CD1c-positive myeloid dendritic cell (primary cell): ENCODE measurements at regions not wholly inside any gene's neighbourhood (a gene's known extent, or its start where the extent isn't known, plus 50 kb on each side); places are given as distances from the start of the nearest gene placed in this dataset.
"Not testable (repeated sequence)": the region's sequence is repeated elsewhere in the genome, so short reads cannot be mapped to it uniquely, and the experiment has no call there.

Experiments
- DNase-seq: peaks from one replicate; pipeline ENCODE4 v3.0.0-alpha.2; 2016; ENCODE audit errors: extremely low spot score

DNA sequence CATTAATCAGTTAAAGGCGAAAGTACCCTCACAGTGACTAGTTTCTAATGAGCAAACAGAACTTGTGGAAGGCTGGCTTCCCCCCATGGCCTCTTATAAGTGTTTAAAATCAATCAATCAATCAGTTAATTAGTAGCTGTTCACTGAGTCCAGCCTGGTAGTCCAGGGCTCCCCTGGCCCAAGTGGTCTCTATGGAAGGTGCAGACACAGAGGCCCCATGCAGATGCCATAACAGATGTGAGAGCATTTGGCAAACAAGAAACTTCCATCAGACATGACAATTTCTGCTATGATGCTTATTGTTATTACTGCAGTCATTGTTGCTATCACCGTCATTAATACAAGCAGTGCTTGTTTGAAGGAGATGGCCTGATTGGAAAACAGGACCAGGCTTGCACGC, 179.0 kb upstream of the TSHZ3 start:
- no peak for DNase-seq

DNA sequence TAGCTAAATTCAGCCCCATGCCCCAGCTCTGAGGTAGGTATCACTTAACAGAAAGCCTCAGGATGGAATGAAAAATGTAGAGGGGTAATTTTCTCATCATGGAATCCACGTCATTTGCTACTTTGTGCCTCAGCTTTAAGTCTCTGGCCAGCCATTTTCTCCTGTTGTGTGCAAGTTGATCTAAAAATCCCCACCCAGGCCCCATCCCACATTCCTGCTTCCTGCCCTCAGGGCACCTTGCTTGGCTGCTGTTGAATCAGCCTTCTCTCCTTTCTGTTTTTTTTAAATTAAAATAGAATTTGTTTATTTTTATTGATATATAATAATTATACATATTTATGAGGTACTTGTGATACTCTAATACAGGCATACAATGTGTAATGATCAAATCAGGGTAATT, 179.9 kb upstream of the TSHZ3 start:
- no peak for DNase-seq

DNA sequence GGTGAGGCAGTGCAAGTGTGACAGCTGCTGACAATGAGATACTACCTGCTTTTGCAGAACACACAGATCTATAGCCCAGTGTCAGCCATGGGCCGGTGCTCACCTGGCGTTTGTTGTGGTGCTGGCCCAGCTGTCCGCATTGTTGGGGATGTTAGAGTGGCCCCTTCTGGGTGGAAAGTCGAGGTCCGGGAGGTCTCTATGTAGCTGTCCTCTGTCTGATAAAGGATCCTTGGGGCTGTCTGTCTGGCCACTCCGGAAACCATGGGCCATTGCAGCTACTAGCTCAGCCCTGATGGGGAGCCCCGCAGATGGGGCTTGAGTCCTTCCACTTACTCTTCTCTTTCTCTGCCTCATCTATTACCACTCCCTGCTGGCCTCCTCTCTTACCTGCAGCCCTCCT, 181.5 kb upstream of the TSHZ3 start:
- DNase-seq = no peak

DNA sequence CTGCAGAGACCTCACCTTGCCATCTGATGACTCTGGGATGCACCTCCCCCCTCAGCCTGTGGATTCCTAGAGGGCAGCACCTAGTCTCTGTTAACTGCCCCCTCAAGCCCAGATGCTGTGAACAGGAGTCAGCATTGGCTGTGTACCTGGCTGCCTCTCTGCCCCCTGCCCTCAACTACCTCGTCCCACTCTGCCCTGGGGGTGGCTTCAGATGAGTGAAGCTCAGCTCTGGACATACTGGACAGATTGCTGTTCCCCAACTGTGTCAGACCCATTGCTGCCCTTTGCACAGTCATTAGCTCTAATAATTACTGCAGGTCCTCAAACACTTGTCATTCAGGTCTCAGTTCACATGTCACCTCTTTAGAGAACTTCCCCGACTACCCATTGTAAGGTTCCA, 182.1 kb upstream of the TSHZ3 start:
- DNase-seq = no peak

DNA sequence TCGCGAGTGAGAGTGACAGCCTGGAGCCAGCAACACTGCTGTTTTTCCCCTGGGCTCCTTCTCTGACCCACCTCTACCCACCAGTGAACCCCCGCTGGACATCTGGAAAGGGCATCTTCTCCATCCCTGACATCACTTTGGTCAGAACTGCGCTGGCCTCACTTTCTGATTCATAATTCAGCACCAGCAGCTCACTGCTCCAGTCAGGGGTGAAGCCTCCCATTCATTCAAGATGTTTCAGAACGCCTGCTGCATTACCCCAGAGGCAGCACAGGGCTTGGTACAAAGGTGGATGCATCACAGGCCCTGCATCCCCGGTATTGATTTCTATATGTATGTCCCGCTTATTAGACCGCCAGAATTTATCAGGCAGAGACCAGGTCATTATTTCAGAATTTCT, 182.8 kb upstream of the TSHZ3 start:
- DNase-seq = no peak

DNA sequence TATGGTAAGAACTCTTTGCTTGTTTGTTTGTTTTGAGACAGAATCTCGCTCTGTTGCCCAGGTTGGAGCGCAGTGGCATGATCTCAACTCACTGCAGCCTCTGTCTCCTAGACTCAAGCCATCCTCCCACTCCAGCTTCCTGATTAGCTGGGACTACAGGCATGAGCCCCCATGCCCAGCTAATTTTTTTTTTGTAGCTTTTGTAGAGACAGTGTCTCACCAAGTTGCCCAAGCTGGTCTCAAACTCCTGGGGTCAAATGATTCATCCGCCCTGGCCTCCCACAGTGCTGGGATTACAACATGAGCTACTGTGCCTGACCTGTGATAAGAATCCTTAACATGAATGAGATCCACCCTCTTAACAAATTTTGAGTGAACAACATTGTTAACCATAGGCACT, 183.9 kb upstream of the TSHZ3 start:
- no peak for DNase-seq

DNA sequence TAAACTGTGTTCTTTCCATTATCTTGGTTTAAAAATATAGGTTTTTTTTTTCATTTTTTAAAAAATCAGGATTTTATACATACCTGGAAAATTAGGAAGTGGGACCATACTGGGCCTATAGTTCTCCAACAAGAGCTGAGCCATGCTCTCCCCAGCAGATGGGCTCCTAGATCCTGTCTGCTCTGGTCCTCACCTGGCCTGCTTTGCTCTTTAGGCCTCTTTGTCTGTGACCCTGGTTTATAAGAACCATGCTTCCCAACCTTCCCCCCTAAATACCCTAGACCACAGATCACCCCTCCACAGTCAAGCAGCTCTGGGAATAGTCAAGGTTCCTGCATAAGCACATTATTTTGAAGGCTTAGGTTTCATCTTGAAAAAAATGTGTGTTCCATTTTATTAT, 185.0 kb upstream of the TSHZ3 start:
- DNase-seq = no peak

DNA sequence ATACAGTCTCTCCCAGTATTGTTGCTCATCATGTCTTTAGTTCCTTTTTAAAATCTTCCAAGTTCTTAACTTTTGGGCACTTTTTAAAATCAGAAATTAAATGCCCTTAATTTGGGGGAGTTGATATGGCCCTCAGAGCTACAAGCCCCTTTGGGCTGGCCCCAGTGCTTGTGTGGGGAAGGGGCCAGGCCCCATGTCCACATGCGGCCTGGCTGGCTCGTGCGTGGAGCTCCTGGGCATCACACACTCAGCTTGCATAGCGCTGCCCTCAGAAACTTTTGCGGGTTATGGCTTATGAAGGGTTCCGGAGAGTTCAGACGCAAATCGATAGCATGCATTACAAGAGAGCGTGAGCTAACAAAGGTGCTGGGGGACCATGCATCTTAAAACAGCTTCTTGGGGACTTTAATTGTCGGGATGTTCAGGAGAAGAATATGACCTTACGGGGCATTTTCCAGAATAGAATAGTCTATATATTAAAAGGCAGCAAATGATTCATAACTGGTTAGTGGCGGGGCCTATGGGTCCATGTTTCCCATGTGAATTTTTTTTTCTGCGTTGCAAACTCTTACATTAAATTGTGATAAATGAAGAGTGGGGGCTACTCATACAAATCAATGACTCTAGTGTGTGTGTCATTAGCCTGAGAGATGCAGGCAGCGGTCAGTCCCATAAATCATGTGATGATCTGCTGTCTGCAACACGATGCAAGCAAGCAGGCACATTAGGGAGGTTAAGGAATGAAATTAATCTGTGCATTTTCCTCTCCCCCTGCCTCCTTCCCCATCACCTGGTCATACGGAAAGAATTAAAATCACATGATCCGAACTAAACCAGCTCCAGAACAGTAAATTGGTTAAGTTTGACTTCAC, 185.8 kb upstream of the TSHZ3 start:
- DNase-seq = no peak

DNA sequence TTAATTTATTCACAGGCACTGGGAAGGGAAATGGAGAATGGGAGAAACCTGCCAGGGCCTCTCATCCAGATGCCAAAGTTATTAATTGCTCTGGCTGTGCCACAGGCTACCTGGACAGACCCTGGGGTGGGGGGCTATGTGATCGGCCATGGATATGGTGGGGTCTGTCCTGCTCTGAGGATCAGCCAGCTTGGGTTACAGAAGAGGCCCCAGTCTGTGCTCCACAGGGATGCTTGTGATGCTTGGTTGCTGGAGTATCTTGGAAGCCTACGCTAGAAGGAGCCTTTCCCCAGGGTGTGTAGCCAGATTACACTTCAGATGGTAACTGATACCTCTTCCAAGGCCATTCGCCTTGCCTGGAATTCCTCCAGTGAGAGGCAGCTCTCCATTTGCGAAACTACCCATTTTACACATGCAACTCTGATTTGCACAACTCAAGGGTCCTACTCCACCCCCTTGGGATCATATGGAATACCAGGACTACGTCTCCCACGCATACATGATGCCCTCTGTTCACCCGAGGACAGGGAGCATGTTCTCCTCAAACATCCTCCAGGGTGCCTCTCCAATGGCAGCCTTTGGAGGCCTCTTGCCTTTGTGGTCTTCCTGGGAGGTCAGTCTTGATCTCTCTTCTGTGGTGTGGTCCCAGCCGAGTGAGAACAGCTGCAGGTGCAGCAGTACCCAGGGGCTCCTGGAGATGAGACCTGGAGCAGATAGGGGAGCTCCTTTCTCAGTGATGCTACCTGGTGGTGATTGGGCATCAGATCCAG, 186.6 kb upstream of the TSHZ3 start:
- DNase-seq = no peak

DNA sequence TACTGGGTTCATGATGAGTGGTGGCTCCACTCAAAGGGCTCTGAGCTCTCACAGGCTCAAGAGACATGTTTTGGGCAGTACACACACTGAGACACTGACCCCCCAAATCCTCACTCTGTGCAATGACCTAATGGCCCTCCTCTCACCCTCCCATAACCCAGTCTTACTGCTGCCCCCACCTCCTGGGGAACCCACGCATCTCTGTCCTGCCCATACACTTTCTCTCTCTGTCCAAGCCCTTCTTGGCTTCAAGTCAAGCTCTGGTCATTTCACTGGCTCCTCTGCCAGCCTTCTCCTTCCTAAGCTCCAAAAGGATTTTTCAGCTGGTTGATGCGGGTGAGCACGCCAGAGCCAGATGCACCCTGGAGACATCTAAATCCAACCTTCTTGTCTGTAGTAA, 187.9 kb upstream of the TSHZ3 start:
- no peak for DNase-seq

DNA sequence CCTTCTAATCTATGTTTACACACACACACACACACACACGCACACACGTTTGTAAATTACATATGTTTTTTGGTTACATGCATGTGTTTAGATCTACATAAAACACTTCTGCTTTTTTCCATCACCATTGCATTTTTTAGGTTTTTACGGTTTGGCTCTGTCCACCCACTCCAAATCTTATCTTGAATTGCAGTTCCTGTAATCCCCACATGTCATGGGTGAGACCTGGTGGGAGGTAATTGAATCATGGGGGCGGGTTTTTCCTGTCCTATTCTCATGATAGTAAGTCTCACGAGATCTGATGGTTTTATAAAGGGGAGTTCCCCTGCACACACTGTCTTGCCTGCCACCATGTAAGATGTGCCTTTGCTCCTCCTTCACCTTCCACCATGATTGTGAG, 188.7 kb upstream of the TSHZ3 start:
- DNase-seq = not testable (repeated sequence)

DNA sequence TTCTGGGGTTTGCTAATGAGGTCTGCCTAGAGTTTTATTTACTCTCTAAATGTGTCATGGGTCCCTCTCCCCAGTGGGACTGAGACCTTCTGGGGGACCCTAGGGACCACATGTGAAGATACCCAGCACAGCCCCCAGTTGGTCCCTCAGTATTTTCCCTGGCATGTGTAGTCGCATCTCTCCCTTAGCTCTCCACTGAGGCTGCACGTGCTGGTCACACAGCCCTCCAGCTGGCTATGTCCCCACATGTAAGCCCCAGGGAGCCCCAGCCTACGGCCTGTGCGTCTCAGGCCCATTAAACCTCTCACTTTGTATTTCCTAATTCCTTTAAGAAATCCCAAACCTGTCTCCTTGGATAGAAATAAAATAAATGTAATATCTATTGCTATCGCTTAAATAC, 189.6 kb upstream of the TSHZ3 start:
- no peak for DNase-seq

DNA sequence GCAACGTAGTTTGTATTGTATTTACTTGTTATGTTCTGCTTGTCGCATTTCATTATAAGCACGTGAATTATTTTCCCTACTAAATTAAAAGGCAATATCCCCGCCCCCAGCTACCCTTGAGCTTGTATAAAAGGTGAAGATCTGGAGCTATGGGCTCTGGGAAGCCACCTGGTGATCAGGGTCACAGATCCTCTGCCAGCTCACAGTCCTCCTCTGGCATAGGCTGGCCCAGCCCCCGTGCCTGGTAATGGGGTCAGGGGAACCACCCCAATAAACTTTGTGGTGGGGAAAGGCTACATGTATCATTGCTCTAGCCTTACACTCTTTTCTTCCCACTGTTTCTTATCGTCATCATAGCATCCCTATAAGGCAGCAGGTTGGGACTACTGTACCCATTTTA, 190.2 kb upstream of the TSHZ3 start:
- DNase-seq = no peak

DNA sequence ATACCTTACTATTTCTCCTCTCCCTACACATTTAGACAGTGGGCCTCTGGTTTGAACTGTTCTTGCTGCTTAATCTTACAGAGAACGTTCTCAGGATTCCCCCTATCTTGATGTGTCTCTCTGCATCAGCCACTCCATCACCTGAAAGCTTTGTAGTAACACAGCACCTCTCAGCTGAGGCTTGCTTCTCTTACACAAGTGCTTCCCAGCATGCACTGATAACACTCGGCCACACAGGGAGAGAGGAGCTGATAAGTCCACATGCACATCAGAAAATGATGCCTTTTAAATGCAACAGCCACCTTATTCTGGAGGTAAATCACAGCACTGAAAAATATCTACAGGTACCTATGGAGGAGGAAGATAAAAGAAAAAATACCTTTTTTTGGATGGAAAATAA, 192.2 kb upstream of the TSHZ3 start:
- DNase-seq = no peak

DNA sequence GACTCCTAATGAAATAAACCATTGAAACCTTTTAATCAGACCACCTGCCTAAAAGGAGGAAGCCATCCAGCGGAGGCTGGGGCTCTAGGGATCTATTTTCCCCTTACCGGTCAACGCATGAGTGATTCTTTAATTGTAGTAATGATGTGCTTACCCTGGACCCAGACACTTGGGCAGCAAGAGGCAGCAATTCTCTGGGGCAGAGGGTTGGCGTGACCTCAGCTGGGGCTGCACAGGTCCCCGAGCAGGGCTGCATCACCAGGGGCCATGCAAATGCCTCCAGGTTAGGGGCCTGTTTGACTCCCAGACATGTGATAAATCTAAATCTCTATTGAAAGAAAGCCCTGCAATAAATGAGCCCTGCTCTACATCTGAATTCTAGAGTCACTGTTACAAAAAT, 194.2 kb upstream of the TSHZ3 start:
- DNase-seq = no peak

DNA sequence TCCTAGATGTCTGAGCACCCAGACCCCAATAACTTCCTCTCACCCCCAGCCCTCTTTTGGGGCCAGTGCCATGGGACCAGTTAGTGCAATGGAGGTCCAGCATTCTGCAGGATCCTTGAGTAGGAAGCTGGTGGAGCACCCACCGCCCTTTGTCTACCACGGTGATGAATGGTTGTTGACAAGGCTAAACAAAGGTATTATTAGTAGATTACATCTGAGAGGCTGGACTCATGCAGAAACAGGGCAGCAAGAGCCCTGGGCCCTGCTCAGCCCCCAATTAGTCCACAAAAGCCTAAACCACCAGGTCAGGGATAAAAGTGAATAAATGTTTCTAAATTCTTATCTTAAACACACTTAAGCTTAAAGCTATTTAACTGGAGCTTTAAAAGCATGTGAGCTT, 196.5 kb upstream of the TSHZ3 start:
- no peak for DNase-seq

DNA sequence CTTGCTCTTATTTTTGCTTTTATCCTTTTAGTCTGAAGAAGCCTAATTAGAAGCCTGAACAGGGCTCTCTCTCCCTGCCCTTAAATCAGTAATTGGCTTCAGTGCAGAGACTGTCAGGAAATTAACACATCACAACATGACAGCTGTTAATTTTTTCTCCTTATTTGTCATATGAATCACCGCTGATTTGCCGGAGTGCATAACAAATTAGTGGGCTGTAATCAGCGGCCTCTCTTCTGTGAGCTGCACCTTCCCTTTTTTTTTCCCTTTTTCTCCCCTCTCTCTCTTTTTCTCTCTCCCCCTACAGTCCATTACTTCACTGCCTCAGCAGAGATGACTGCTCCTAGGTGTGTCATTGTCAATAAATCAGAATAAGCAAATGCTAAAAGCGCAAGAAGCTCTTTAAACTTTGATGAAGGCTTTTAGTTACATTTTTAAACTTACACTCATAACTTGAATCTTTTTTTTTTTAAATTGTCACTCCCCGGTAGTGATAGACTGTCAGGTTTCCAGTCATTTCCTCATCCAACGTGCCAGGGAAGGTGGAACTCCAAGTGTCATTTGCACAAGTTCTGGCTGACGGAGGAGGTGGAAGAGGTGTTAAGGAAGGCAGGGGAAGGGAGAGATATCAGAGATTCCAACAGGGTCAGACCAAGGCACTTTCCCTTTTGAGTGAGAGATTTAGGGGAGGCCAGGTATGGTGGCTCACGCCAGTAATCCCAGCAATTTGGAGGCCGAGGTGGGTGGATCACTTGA, 197.1 kb upstream of the TSHZ3 start:
- no peak for DNase-seq

DNA sequence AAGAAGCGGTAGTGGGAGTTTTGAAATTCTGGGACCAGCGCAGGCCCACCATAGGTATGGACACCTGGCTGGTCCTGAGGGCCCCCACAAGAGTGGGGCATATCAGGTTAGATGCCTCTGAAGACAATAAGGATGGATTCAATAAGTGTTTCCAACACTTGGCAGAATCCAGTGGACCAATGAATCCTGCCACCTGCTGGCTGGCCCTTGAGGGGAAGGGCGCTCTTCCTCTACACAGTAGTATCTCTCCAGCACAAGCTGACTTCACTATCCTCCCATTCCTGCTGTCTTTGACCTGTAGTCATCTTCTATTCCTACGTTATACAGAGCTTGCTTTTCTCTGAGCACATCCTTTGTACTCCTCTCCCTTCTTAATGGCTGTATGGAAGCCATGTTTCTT, 199.7 kb upstream of the TSHZ3 start:
- no peak for DNase-seq

DNA sequence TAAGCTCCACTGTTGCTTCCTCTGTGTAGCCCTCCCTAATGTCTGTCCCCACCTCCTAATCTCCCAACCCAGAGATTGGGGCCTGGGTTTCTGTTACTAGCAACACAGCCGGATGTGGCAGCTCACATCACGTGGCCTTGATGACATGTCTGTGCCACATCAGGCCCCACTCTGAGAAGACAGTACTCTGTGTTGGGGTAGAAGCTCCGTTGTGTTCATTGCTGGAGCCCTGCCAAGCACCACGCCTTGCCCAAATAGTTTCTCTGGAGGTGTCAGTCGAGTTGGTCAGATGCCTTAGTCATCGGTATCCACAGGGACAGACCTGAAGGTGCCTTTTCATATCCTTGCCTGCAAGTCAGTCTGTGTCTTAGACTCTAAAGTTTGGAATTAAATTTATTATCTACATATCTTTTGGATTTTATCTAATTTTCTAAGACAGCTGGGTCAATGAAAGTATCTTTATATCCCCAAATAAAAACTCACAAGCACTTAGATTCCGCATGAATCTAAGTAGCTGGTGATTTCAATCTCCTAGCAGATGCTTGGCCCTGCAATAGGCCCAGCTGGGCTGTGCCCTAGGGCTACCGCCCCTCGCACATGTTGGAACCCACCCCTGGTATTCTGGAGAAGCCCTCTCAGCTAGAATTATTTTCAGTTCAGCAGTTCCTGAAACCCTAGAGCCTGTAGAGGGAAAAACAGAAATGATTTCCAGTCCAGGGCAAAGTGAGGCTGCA, 204.0 kb upstream of the TSHZ3 start:
- DNase-seq = no peak

DNA sequence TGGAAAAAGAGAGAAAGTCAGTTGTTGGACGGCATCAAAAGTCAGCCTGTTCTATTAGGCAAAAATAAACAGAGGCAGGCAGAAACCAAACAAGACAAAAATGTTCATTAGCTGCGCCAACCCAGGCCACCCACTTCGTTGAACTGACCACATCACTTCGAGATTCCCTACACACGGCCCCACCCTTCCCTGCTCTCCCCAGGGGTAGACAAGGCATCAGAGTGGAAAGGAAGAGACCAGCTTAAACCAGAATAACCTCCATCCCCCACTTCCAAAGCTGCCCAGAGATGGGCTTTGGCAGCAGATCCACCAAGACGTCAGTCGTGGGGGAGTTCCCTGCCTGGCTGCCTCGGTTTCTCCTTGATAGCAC, 204.6 kb upstream of the TSHZ3 start:
- no peak for DNase-seq

DNA sequence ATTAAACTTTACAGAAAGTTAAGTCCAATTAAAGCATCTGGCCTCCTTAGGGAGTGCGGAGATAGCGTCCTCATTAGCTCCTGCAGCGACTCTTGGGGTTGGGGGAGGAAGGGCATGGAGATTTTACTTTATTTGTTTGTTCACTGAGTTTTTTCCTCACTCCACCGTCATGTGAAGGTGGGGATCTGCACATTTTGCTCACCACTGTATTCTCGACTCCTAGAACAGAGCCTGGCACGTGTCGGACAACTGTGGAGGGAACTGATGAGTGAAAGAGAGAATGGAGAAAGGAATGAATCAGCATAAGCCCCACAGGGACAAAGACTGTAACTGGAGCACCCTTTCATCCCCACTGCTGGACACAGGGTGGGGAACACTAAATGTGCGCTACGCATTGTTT, 205.1 kb upstream of the TSHZ3 start:
- DNase-seq = no peak

DNA sequence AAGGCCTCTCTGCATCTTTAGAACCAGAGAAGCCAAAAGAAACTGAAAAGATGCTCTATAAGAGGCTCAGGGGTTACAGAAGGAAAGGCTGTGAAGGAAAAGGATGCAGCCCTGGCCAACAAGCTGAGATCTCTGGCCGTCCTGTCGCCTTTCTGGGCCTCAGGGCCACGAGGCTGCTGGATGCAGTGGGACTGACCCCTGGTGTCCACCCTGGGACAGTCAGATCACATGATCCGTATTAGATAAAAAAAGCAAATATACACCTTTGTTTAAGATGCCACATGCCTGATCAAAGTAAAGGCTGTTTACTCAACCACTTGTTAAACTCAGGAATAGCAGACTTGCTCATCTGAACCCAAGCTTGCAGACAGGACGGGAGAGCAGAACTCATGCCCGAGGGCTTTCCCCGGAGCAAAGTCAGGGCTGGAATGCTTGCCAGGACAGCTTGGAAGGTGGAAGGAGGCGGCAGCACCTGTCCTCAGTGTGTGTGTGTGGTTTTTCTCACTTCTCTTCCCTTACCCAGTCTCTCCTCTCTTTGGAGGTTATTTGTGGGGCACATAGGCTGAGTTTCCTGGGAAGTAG, 206.5 kb upstream of the TSHZ3 start:
- DNase-seq = no peak
